HepG2 (cell line): ENCODE measurements at regions not wholly inside any gene's neighbourhood (a gene's known extent, or its start where the extent isn't known, plus 50 kb on each side); places are given as distances from the start of the nearest gene placed in this dataset.

Experiments used
- ATF6 ChIP-seq: sonication (generic); formaldehyde crosslinking; conservative IDR thresholded peaks from 2 replicates; pipeline ENCODE4 v1.4.0; 2020; ENCODE audit warnings: missing genetic modification reagents
- EEA1 ChIP-seq: sonication (generic); formaldehyde crosslinking; IDR thresholded peaks from 2 replicates; pipeline ENCODE4 v1.5.1; 2020; ENCODE audit warnings: mild to moderate bottlenecking, missing genetic modification reagents, borderline replicate concordance
- EED ChIP-seq: sonication (generic); formaldehyde crosslinking; IDR thresholded peaks from 2 replicates; pipeline ENCODE4 v1.5.0; 2020; ENCODE audit warnings: mild to moderate bottlenecking, missing genetic modification reagents
- KMT2A ChIP-seq: sonication (generic); formaldehyde crosslinking; IDR thresholded peaks from 2 replicates; pipeline ENCODE4 v1.4.0; 2020; ENCODE audit warnings: missing genetic modification reagents
- MAFG ChIP-seq: sonication (generic); formaldehyde crosslinking; IDR thresholded peaks from 2 replicates; pipeline ENCODE4 v1.5.1; 2020; ENCODE audit warnings: mild to moderate bottlenecking, missing genetic modification reagents
- MXD3 ChIP-seq: IDR thresholded peaks from 2 replicates; pipeline ENCODE4 v1.6.1; 2016; ENCODE audit warnings: mild to moderate bottlenecking, missing biosample characterization, missing genetic modification reagents
- PATZ1 ChIP-seq: sonication (generic); formaldehyde crosslinking; IDR thresholded peaks from 2 replicates; pipeline ENCODE4 v1.4.0; 2020; ENCODE audit warnings: missing genetic modification reagents
- PHF8 ChIP-seq: sonication (generic); formaldehyde crosslinking; IDR thresholded peaks from 2 replicates; pipeline ENCODE4 v1.5.0; 2020; ENCODE audit warnings: missing genetic modification reagents
- REPIN1 ChIP-seq: sonication (generic); formaldehyde crosslinking; IDR thresholded peaks from 2 replicates; pipeline ENCODE4 v1.8.0; 2022; ENCODE audit warnings: missing genetic modification reagents, low read depth, mild to moderate bottlenecking, borderline replicate concordance
- SALL2 ChIP-seq: sonication (generic); formaldehyde crosslinking; IDR thresholded peaks from 2 replicates; pipeline ENCODE4 v1.8.1; 2023; ENCODE audit warnings: mild to moderate bottlenecking, missing genetic modification reagents, inconsistent platforms
- SKI ChIP-seq: fragments of 450-650 bp; IDR thresholded peaks from one replicate; pipeline ENCODE4 v1.6.1; 2018; ENCODE audit warnings: mild to moderate bottlenecking; ENCODE audit not compliant: partially characterized antibody
- SNAPC2 ChIP-seq: sonication (generic); formaldehyde crosslinking; IDR thresholded peaks from 2 replicates; pipeline ENCODE4 v1.8.1; 2022; ENCODE audit warnings: mild to moderate bottlenecking, missing genetic modification reagents
- SRY ChIP-seq: sonication (generic); formaldehyde crosslinking; IDR thresholded peaks from 2 replicates; pipeline ENCODE4 v1.8.0; 2022; ENCODE audit warnings: mild to moderate bottlenecking, missing genetic modification reagents
- TFAP4 ChIP-seq: sonication (generic); IDR thresholded peaks from 2 replicates; pipeline ENCODE4 v1.6.1; 2016; ENCODE audit warnings: low read depth, borderline replicate concordance
- UBTF ChIP-seq: sonication (generic); formaldehyde crosslinking; IDR thresholded peaks from 2 replicates; pipeline ENCODE4 v1.4.0; 2020; ENCODE audit warnings: mild to moderate bottlenecking, missing genetic modification reagents
- ZBTB25 ChIP-seq: IDR thresholded peaks from 2 replicates; pipeline ENCODE4 v1.6.1; 2018; ENCODE audit warnings: missing genetic modification reagents
- ZNF264 ChIP-seq: sonication (generic); formaldehyde crosslinking; IDR thresholded peaks from 2 replicates; pipeline ENCODE4 v1.4.0; 2020; ENCODE audit warnings: missing genetic modification reagents
- ZNF431 ChIP-seq: sonication (generic); formaldehyde crosslinking; IDR thresholded peaks from 2 replicates; pipeline ENCODE4 v1.9.0; 2022; ENCODE audit warnings: missing genetic modification reagents, low read depth, mild to moderate bottlenecking, borderline replicate concordance
- ZNF607 ChIP-seq: sonication (generic); formaldehyde crosslinking; IDR thresholded peaks from 2 replicates; pipeline ENCODE4 v1.5.1; 2020; ENCODE audit warnings: missing genetic modification reagents, mild to moderate bottlenecking, borderline replicate concordance
- ZNF780A ChIP-seq: sonication (generic); formaldehyde crosslinking; IDR thresholded peaks from 2 replicates; pipeline ENCODE4 v1.8.0; 2022; ENCODE audit warnings: mild to moderate bottlenecking, missing genetic modification reagents, moderate library complexity

GRCh38 chr1:84077476-84078107 is 66.5 kb upstream of the PRKACB start (continued):
- peak; percentile 84 for TF ChIP-seq PHF8 (CRISPR knock-in tag)
- TF ChIP-seq SRY (CRISPR knock-in tag) = peak; percentile 75; the same call in 1 of the 2 replicates
- peak; percentile 60; the same call in 1 of the 2 replicates for TF ChIP-seq KMT2A (CRISPR knock-in tag)
- TF ChIP-seq PATZ1 (CRISPR knock-in tag) = peak; percentile 97
- no peak for TF ChIP-seq ATF6
- 0 out of 2 replicates have a peak, but pooled peaks have one; percentile 1 for TF ChIP-seq ZNF780A (CRISPR knock-in tag)
- 0 out of 2 replicates have a peak, but pooled peaks have one; percentile 28 for TF ChIP-seq ZNF264
- TF ChIP-seq TFAP4 = peak; percentile 67; the same call in 1 of the 2 replicates
- TF ChIP-seq EEA1 (CRISPR knock-in tag) = no peak; the same call in 1 of the 2 replicates
- TF ChIP-seq MAFG (CRISPR knock-in tag) = no peak
- TF ChIP-seq ZNF607 = no peak
- TF ChIP-seq SKI = peak; percentile 71
- TF ChIP-seq EED (CRISPR knock-in tag) = no peak
- TF ChIP-seq MXD3 (CRISPR knock-in tag) = peak; percentile 65; the same call in 1 of the 2 replicates
- TF ChIP-seq ZNF431 = no peak
- TF ChIP-seq ZBTB25 (CRISPR knock-in tag) = peak; percentile 39; the same call in 1 of the 2 replicates
- TF ChIP-seq REPIN1 (CRISPR knock-in tag) = peak; percentile 72
- TF ChIP-seq SNAPC2 (CRISPR knock-in tag) = peak; percentile 72; the same call in 1 of the 2 replicates
- TF ChIP-seq UBTF (CRISPR knock-in tag) = peak; percentile 15; the same call in 1 of the 2 replicates
- peak; percentile 58; the same call in 1 of the 2 replicates for TF ChIP-seq SALL2
